ENCODE measurements at regions not wholly inside any gene's neighbourhood (a gene's known extent, or its start where the extent isn't known, plus 50 kb on each side); places are given as distances from the start of the nearest gene placed in this dataset.
"Not testable (repeated sequence)": the region's sequence is repeated elsewhere in the genome, so short reads cannot be mapped to it uniquely, and the experiment has no call there.

- no peak for DNase-seq
Observed at GRCh38 chr2:199556527-199557285, 99.0 kb upstream of the SATB2 start.

DNA sequence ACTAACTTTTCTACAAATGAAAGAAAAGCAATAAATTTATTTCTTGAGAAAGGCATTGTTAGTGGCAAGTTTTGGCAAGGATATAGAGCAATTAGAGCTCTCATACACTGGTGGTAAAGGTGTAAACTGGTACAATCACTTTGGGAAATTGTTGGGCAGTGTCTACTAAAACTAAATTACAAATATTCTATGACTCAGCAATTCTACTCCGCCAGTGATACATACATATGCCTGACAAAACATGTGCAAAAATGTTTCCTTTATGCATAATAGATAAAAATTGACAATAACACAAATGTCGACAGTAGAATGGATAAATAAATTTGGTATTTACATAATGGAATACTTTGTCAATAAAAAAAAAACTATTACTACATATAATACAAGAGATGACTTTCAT, 96.3 kb upstream of the SATB2 start:
- no peak for DNase-seq

DNA sequence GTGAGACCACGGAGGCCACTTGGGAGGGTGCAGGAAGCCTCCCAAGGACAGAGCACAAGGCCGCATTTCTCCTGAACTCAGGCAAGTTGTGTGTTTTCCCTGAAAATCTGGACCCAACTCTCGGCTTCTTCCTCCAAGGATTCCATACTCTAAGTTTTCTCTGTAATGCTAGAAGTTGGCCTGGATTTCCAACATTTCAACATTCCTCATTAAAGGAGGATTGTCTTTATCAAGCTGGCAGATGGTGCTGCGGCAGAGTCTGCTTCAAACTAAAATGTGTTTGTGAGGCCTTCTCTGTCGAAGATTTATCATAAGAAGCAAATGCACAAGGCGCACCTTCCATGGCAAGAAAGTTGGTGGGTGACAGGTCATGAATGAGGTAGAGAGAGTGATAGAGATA, 94.4 kb upstream of the SATB2 start:
- DNase-seq: no peak

DNA sequence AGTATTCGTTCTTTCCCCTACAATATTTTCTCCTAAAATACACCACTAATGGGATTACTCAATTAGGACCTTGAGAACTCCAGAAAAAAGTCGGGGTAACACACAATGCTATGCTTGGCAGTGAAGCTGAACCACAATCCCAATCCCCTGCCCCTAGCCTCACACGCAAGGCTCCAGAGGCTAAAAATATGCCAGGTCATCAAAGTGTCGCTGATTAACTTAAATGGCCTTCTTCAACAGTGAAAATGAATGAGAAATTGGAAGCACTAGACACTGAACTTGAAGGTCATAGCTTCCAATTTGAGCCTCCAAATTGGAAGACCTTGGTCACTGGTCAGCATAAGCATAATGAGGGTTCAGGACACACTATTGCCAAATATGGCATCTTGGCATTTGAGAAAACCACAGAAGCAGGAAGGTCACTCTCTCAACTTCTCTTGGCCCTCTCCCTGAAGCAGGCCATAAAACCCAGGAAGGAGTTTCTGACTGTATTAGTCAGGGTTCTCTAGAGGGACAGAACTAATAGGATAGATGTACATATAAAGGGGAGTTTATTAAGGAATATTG, 86.0 kb upstream of the SATB2 start:
- no peak for DNase-seq

DNA sequence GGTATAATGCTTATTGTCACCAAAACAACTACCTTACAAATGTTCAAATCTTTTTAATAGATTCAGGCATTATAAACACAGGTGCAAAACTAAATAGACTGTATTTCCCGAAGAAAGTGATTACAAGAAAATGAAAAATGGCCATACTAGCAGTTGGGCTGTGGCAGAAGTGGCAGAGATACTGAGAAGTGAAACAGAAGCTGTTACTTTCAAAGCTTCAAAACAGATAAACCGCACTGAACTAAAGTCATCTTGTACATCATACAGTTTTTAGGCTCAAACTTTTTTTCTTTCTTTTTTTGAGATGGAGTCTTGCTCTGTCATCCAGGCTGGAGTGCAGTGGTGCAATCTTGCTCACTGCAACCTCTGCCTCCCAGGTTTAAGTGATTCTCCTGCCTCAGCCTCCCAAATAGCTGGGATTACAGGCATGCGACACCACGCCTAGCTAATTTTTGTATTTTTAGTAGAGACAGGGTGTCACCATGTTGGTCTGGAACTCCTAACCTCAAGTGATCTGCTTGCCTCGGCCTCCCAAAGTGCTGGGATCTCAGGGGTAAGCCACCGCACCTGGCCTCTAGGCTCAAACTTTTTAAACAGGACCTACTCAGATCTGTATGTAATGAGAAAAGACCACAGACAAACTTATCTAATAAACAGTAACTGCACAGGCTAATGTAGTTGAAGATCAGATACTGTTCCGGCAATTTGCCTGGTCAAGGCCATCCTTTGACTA, 77.9 kb upstream of the SATB2 start:
- no peak for DNase-seq

DNA sequence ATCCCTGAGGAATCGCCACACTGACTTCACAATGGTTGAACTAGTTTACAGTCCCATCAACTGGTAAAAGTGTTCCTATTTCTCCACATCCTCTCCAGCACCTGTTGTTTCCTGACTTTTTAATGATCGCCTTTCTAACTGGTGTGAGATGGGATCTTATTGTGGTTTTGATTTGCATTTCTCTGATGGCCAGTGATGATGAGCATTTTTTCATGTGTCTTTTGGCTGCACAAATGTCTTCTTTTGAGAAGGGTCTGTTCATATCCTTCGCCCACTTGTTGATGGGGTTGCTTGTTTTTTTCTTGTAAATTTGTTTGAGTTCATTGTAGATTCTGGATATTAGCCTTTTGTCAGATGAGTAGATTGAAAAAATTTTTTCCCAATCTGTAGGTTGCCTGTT, 76.1 kb upstream of the SATB2 start:
- DNase-seq: not testable (repeated sequence)

- DNase-seq: no peak
Observed at GRCh38 chr2:199527071-199527470, 69.3 kb upstream of the SATB2 start.

- no peak for DNase-seq
Observed at GRCh38 chr2:199524689-199525574, 67.2 kb upstream of the SATB2 start.

DNA sequence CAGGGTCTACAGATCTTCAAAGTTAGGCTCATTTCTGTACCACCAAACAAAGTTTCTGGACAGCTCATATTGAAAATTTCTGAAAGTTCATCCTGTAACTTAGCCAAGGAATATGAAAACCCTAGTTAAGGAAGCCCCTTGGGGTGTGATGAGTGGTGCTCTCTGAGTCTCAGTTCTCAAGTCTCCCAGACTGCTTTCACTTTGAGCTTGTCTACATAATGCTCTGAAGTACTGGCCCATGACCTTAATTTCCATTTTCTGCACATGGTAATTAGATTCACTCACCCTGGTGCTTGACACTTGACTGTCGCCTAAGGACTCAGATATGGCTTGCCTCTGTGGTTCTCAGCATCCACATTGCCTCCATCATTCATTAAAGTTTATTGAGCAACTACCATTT, 51.7 kb upstream of the SATB2 start:
- DNase-seq: no peak

Data from NCI-H2227 treated with DMSO at 0.1 percent for 48 hours (cell line).